H9 (cell line): ENCODE measurements at regions not wholly inside any gene's neighbourhood (a gene's known extent, or its start where the extent isn't known, plus 50 kb on each side); places are given as distances from the start of the nearest gene placed in this dataset.
A peak's percentile ranks its signal among the peaks of the same experiment; 100 is the strongest.

Experiments
- DNase-seq: peaks from one replicate; pipeline ENCODE4 v3.0.0-alpha.2; 2017
- H2AFZ ChIP-seq: one replicate; pipeline ENCODE4 v1.6.1; 2013; ENCODE audit warnings: mild to moderate bottlenecking, low read length, control low read depth, moderate library complexity
- H2AK5ac ChIP-seq: 2 replicates; pipeline ENCODE4 v1.6.1; 2013; ENCODE audit warnings: low read length, control low read depth, mixed read lengths; ENCODE audit not compliant: insufficient read length
- H2BK120ac ChIP-seq: one replicate; pipeline ENCODE4 v1.6.1; 2013; ENCODE audit warnings: low read depth, mild to moderate bottlenecking, low read length, control low read depth, inconsistent platforms; ENCODE audit not compliant: poor library complexity, severe bottlenecking
- H2BK12ac ChIP-seq: 2 replicates; pipeline ENCODE4 v1.6.1; 2013; ENCODE audit warnings: low read length, control low read depth, mixed read lengths, low read depth; ENCODE audit not compliant: insufficient read length
- H2BK15ac ChIP-seq: 2 replicates; pipeline ENCODE4 v1.6.1; 2013; ENCODE audit warnings: low read depth, low read length, control low read depth
- H2BK20ac ChIP-seq: one replicate; pipeline ENCODE4 v1.6.1; 2013; ENCODE audit warnings: low read depth, mild to moderate bottlenecking, low read length, control low read depth, inconsistent platforms; ENCODE audit not compliant: poor library complexity, severe bottlenecking
- H2BK5ac ChIP-seq: 2 replicates; pipeline ENCODE4 v1.6.1; 2013; ENCODE audit warnings: low read length, control low read depth, mixed read lengths; ENCODE audit not compliant: insufficient read length
- H3K14ac ChIP-seq: 2 replicates; pipeline ENCODE4 v1.6.1; 2013; ENCODE audit warnings: low read length, control low read depth; ENCODE audit not compliant: insufficient read depth
- H3K18ac ChIP-seq: 2 replicates; pipeline ENCODE4 v1.6.1; 2013; ENCODE audit warnings: low read depth, mild to moderate bottlenecking, mixed read lengths, low read length, control low read depth; ENCODE audit not compliant: insufficient read length
- H3K23ac ChIP-seq: 2 replicates; pipeline ENCODE4 v1.6.1; 2013; ENCODE audit warnings: low read length, control low read depth, mixed read lengths, low read depth; ENCODE audit not compliant: insufficient read length
- H3K23me2 ChIP-seq: 2 replicates; pipeline ENCODE4 v1.6.1; 2013; ENCODE audit warnings: low read depth, mild to moderate bottlenecking, mixed read lengths, low read length, control low read depth; ENCODE audit not compliant: insufficient read length, poor library complexity, severe bottlenecking
- H3K27ac ChIP-seq: 2 replicates; pipeline ENCODE4 v1.5.1; 2013; ENCODE audit warnings: low read length, control low read depth, mixed read lengths, low read depth; ENCODE audit not compliant: insufficient read length
- H3K27me3 ChIP-seq: 2 replicates; pipeline ENCODE4 v1.6.1; 2013; ENCODE audit warnings: low read length, control low read depth, inconsistent platforms; ENCODE audit not compliant: insufficient read depth
- H3K4ac ChIP-seq: 2 replicates; pipeline ENCODE4 v1.6.1; 2013; ENCODE audit warnings: low read depth, mild to moderate bottlenecking, control low read depth, inconsistent platforms, low read length, moderate library complexity
- H3K4me1 ChIP-seq: 2 replicates; pipeline ENCODE4 v1.6.1; 2013; ENCODE audit warnings: low read length, control low read depth, inconsistent platforms; ENCODE audit not compliant: insufficient read depth
- H3K4me2 ChIP-seq: 2 replicates; pipeline ENCODE4 v1.6.1; 2013; ENCODE audit warnings: low read length, control low read depth, mixed read lengths; ENCODE audit not compliant: insufficient read length, insufficient read depth
- H3K56ac ChIP-seq: 2 replicates; pipeline ENCODE4 v1.6.1; 2013; ENCODE audit warnings: low read depth, mild to moderate bottlenecking, mixed read lengths, low read length, control low read depth; ENCODE audit not compliant: insufficient read length
- H3K79me1 ChIP-seq: 2 replicates; pipeline ENCODE4 v1.6.1; 2013; ENCODE audit warnings: low read depth, mild to moderate bottlenecking, moderate library complexity, low read length, control low read depth, inconsistent platforms; ENCODE audit not compliant: insufficient read depth, poor library complexity, severe bottlenecking
- H3K79me2 ChIP-seq: 2 replicates; pipeline ENCODE4 v1.6.1; 2013; ENCODE audit warnings: low read length, control low read depth, inconsistent platforms; ENCODE audit not compliant: insufficient read depth
- H3K9ac ChIP-seq: 2 replicates; pipeline ENCODE4 v1.6.1; 2013; ENCODE audit warnings: low read length, control low read depth, mixed read lengths; ENCODE audit not compliant: insufficient read length; ENCODE audit errors: extremely low read depth
- H3K9me3 ChIP-seq: one replicate; pipeline ENCODE4 v1.6.1; 2013; ENCODE audit warnings: low read depth, low read length, inconsistent platforms; ENCODE audit not compliant: control insufficient read depth
- H3T11ph ChIP-seq: one replicate; pipeline ENCODE4 v1.6.1; 2013; ENCODE audit warnings: mild to moderate bottlenecking, low read length, control low read depth, inconsistent platforms
- H4K20me1 ChIP-seq: one replicate; pipeline ENCODE4 v1.6.1; 2013; ENCODE audit not compliant: control insufficient read depth, insufficient read length, insufficient read depth
- H4K5ac ChIP-seq: 2 replicates; pipeline ENCODE4 v1.6.1; 2013; ENCODE audit warnings: low read depth, mild to moderate bottlenecking, mixed read lengths, low read length, control low read depth; ENCODE audit not compliant: insufficient read length
- H4K8ac ChIP-seq: replicated peaks from 2 replicates; pipeline ENCODE4 v1.6.1; 2013; ENCODE audit warnings: low read length, control low read depth, mixed read lengths, low read depth; ENCODE audit not compliant: insufficient read length
- H4K91ac ChIP-seq: 2 replicates; pipeline ENCODE4 v1.6.1; 2013; ENCODE audit warnings: low read depth, mild to moderate bottlenecking, moderate library complexity, mixed read lengths, low read length, control low read depth; ENCODE audit not compliant: insufficient read length
- H3K27ac Mint-ChIP-seq, 3 experiments: 2 replicates in 2 of 3; 3 replicates in 1 of 3; pipeline ENCODE4 v1.8.0; 2020 to 2021; ENCODE audit warnings: mixed read lengths in 3 of 3, mild to moderate bottlenecking in 1 of 3, moderate library complexity in 1 of 3
- H3K27me3 Mint-ChIP-seq: 2 replicates; pipeline ENCODE4 v1.8.0; 2021; ENCODE audit warnings: low read depth, mild to moderate bottlenecking, moderate library complexity, mixed read lengths
- H3K36me3 Mint-ChIP-seq, 3 experiments: 2 replicates in 2 of 3; 3 replicates in 1 of 3; pipeline ENCODE4 v1.8.0; 2020 to 2021; ENCODE audit warnings: low read depth in 3 of 3, mixed read lengths in 3 of 3; ENCODE audit not compliant: insufficient read depth in 1 of 3
- H3K4me1 Mint-ChIP-seq, 2 experiments: 2 replicates each; pipeline ENCODE4 v1.8.0; 2020; ENCODE audit warnings: mixed read lengths in 2 of 2
- H3K4me3 Mint-ChIP-seq, 2 experiments: 2 replicates in 1 of 2; 3 replicates in 1 of 2; pipeline ENCODE4 v1.8.0; 2020 to 2021; ENCODE audit warnings: mild to moderate bottlenecking in 2 of 2, mixed read lengths in 2 of 2, moderate library complexity in 1 of 2
- H3K9me3 Mint-ChIP-seq, 2 experiments: 2 replicates in 1 of 2; 3 replicates in 1 of 2; pipeline ENCODE4 v1.8.0; 2020; ENCODE audit warnings: mild to moderate bottlenecking in 2 of 2, mixed read lengths in 2 of 2, moderate library complexity in 1 of 2
- WGBS: extraction: QIAGEN DNeasy Blood & Tissue Kit; methylation state at CpG from one replicate; pipeline ENCODE4 v1.1.7; 2013; ENCODE audit warnings: missing lambda C conversion rate, low lambda C conversion rate, mixed read lengths; ENCODE audit not compliant: insufficient read length; ENCODE audit errors: extremely low coverage; 5-methylcytosine and 5-hydroxymethylcytosine counted together
- TF ChIP-seq, protein P1 (sequence below): fragments of 200-600 bp; sonication (generic); conservative IDR thresholded peaks from 3 replicates; pipeline ENCODE4 v1.8.0; 2021; ENCODE audit warnings: antibody characterized with exemption, mild to moderate bottlenecking

DNA sequence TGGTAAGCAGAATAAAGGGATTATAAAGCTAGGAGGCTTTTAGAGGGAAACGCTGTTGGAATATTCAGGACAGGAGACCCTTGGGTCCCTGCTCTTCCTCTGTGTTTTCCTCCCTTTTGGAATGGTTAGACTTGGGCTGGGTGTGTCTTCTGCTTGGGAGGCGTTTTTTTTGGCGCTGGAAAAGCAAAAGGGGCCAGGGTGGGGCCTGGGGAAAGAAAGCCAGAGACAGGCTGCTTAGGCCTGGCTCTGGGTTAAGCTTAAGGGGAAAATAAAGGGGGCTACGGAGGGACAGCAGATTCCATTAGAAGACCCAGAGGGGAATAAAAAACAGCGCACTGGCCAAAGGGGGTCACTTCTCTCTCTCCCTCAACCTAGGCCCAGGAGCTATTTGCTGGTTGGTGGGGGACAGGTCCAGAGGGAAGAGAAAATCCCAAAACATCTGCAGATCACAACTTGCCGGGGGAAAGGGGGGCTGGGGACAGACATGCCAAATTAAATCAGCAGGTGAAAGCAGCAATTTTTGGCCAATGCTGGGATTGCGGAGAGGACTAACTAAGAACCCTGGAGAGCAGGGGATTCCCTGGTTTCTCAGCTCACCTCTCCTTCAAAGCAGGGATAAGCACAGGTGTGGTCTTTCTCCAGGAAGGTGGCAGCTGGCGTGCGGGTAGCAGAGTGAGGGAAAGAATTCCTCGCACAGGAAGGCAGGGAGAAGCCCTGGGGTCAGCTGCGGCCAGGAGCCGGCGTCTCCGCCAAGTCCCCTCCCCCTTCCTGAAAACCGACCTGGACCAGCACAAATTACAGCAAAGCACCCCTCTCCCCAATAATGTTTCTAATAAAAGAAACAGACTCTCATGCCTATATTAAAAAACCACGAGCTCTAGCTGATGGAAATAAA, 82.2 kb upstream of the AK4 start:
- Histone ChIP-seq H2BK20ac (no peak overlapping the region), H2BK5ac (no peak overlapping the region), H4K8ac (no peak overlapping the region), H3K9me3 (no peaks in the 10 kb centered on the region), H2BK15ac (no peak overlapping the region), H3K18ac (no peak overlapping the region), H2AK5ac (no peak overlapping the region), H3K4ac (no peak overlapping the region), H3K79me1 (no peaks in the 10 kb centered on the region), H3K4me2 (peak overlapping the region; percentile 49), H3K23me2 (peaks cover 15% of the 10 kb centered on the region), H4K91ac (no peak overlapping the region), H2BK120ac (no peak overlapping the region), H3K4me1 (peaks cover 5% of the 10 kb centered on the region; the same call in 1 of the 2 replicates), H3T11ph (no peak overlapping the region), H3K27ac (no peak overlapping the region), H3K9ac (peak overlapping the region; percentile 46), H3K79me2 (peaks cover 12% of the 10 kb centered on the region; the same call in 1 of the 2 replicates), H2AFZ (no peak overlapping the region), H3K23ac (no peak overlapping the region), H4K20me1 (peaks cover 2% of the 10 kb centered on the region), H3K14ac (no peak overlapping the region), H3K56ac (no peak overlapping the region), H2BK12ac (no peak overlapping the region), H3K27me3 (no peaks in the 10 kb centered on the region), H4K5ac (no peak overlapping the region)
- WGBS: no CpG with 5 or more reads among the region's 16 CpGs
- H3K4me3 Mint-ChIP-seq: peak overlapping the region; percentile 84 to 95
- peaks cover 0 to 11% (median 0%) of the 10 kb centered on the region in 3 experiments; a peak in 3 of 7 replicates for H3K36me3 Mint-ChIP-seq
- peak overlapping the region; percentile 51 to 97 (median 95) for H3K27ac Mint-ChIP-seq
- no peaks in the 10 kb centered on the region for H3K27me3 Mint-ChIP-seq
- peak; percentile 84 for DNase-seq
- TF ChIP-seq, protein P1, sequence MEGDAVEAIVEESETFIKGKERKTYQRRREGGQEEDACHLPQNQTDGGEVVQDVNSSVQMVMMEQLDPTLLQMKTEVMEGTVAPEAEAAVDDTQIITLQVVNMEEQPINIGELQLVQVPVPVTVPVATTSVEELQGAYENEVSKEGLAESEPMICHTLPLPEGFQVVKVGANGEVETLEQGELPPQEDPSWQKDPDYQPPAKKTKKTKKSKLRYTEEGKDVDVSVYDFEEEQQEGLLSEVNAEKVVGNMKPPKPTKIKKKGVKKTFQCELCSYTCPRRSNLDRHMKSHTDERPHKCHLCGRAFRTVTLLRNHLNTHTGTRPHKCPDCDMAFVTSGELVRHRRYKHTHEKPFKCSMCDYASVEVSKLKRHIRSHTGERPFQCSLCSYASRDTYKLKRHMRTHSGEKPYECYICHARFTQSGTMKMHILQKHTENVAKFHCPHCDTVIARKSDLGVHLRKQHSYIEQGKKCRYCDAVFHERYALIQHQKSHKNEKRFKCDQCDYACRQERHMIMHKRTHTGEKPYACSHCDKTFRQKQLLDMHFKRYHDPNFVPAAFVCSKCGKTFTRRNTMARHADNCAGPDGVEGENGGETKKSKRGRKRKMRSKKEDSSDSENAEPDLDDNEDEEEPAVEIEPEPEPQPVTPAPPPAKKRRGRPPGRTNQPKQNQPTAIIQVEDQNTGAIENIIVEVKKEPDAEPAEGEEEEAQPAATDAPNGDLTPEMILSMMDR: no peak
- no peaks in the 10 kb centered on the region; a peak in 1 of 5 replicates for H3K9me3 Mint-ChIP-seq
- peaks cover 37% of the 10 kb centered on the region in 2 experiments for H3K4me1 Mint-ChIP-seq
